OCI-LY7 (cell line): ENCODE measurements at regions not wholly inside any gene's neighbourhood (a gene's known extent, or its start where the extent isn't known, plus 50 kb on each side); places are given as distances from the start of the nearest gene placed in this dataset.

Experiments used
- BruUV-seq: library from RNA; stranded (reverse); fragments of 400-500 nt; replicated peaks from 2 replicates; lab custom pipeline; 2021; lab: Mats Ljungman, UMichigan
- CTCF ChIA-PET: fragments of 300-600 bp; sonication (Branson Sonifier 250); formaldehyde crosslinking; loops from one replicate; lab custom pipeline; 2022; ENCODE audit warnings: antibody characterized with exemption; ENCODE audit not compliant: unreplicated experiment; lab: Charles Lee
- POLR2A ChIA-PET: fragments of 300-600 bp; sonication (Branson Sonifier 250); formaldehyde crosslinking; loops from one replicate; lab custom pipeline; 2022; ENCODE audit warnings: antibody characterized with exemption; lab: Charles Lee
- DNase-seq: peaks from one replicate; pipeline ENCODE4 v3.0.0-alpha.2; 2015; ENCODE audit warnings: low spot score
- H2AFZ ChIP-seq: fragments of 200-600 bp; sonication (generic), shearing (Covaris generic); 2 replicates; pipeline ENCODE4 v1.6.1; 2014; ENCODE audit warnings: mild to moderate bottlenecking, antibody characterized with exemption, low read length, moderate library complexity
- H3K27ac ChIP-seq: fragments of 200-600 bp; sonication (generic); 2 replicates; pipeline ENCODE4 v1.5.1; 2014; ENCODE audit warnings: mixed run types, low read depth, mild to moderate bottlenecking, moderate library complexity, low read length, inconsistent platforms; ENCODE audit not compliant: poor library complexity, severe bottlenecking
- H3K36me3 ChIP-seq: fragments of 200-600 bp; sonication (generic); 2 replicates; pipeline ENCODE4 v1.6.1; 2014; ENCODE audit warnings: mild to moderate bottlenecking, antibody characterized with exemption, low read length, moderate library complexity, mixed read lengths; ENCODE audit not compliant: insufficient read depth
- H3K4me1 ChIP-seq: fragments of 200-600 bp; sonication (generic); 2 replicates; pipeline ENCODE4 v1.5.1; 2014; ENCODE audit warnings: mild to moderate bottlenecking, low read length; ENCODE audit not compliant: insufficient read depth, poor library complexity, severe bottlenecking
- H3K4me2 ChIP-seq: fragments of 200-600 bp; sonication (generic); 2 replicates; pipeline ENCODE4 v1.6.1; 2014; ENCODE audit warnings: mild to moderate bottlenecking, low read length
- H3K4me3 ChIP-seq: fragments of 200-600 bp; sonication (generic); 2 replicates; pipeline ENCODE4 v1.5.1; 2014; ENCODE audit warnings: mild to moderate bottlenecking, low read depth, low read length; ENCODE audit not compliant: poor library complexity, severe bottlenecking
- H3K79me2 ChIP-seq: fragments of 200-600 bp; sonication (generic); 2 replicates; pipeline ENCODE4 v1.6.1; 2016; ENCODE audit warnings: low read depth, mild to moderate bottlenecking, low read length, moderate library complexity, mixed read lengths; ENCODE audit not compliant: insufficient read depth
- H3K9me2 ChIP-seq: fragments of 200-600 bp; sonication (generic); 2 replicates; pipeline ENCODE4 v1.6.1; 2016; ENCODE audit warnings: mild to moderate bottlenecking, low read length, mixed read lengths; ENCODE audit not compliant: insufficient read depth
- H3K9me3 ChIP-seq: fragments of 200-600 bp; sonication (generic); 2 replicates; pipeline ENCODE4 v1.6.1; 2014; ENCODE audit warnings: mild to moderate bottlenecking, mixed run types, low read length, mixed read lengths
- H4K20me1 ChIP-seq: fragments of 200-600 bp; sonication (generic); 2 replicates; pipeline ENCODE4 v1.6.1; 2014; ENCODE audit warnings: mild to moderate bottlenecking, antibody characterized with exemption, low read length, moderate library complexity, mixed read lengths; ENCODE audit not compliant: insufficient read depth
- CTCF ChIP-seq: fragments of 200-600 bp; sonication (generic); conservative IDR thresholded peaks from 2 replicates; pipeline ENCODE4 v1.5.1; 2014; ENCODE audit warnings: mild to moderate bottlenecking, antibody characterized with exemption, low read length, moderate library complexity, mixed read lengths
- EZH2phosphoT487 ChIP-seq: fragments of 200-600 bp; sonication (generic); IDR thresholded peaks from 2 replicates; pipeline ENCODE4 v1.6.1; 2018; ENCODE audit warnings: low read depth, borderline replicate concordance, mild to moderate bottlenecking, mixed run types, antibody characterized with exemption, low read length, moderate library complexity, mixed read lengths
- intact Hi-C: fragments of 100-400 bp; cut with micrococcal nuclease; formaldehyde crosslinking; loops from one replicate; pipeline ENCODE4 v1.10.0; 2022; ENCODE audit not compliant: unreplicated experiment

DNA sequence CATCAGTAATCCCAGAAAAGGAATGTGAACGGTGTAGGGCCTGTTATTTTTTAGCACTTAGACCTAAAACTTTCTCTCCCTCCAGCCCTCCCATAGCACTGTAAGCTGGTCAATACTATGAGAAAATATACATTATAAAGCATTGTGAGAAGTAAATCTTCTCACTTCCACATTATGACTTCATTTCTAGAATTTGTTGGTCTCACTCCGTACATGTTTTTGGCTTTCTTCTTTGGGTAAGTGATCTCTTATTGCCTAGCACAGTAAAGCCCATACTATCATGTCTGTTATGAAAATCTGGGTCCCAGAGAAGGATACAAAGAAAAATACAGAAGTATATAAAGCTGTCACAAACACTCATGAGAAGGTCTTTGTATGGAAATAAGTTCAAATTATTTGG lies 1851.1 kb upstream of the IGFBP7 start:
- TF ChIP-seq CTCF (no peak), EZH2phosphoT487 (no peak)
- Histone ChIP-seq H3K4me1 (no peaks in the 10 kb centered on the region), H3K9me2 (no peaks in the 10 kb centered on the region; the same call in 1 of the 2 replicates), H3K27ac (no peak overlapping the region), H3K9me3 (no peaks in the 10 kb centered on the region), H2AFZ (no peak overlapping the region), H3K79me2 (no peaks in the 10 kb centered on the region), H3K4me2 (no peak overlapping the region), H3K36me3 (no peaks in the 10 kb centered on the region), H3K4me3 (no peak overlapping the region), H4K20me1 (no peaks in the 10 kb centered on the region)
- no peak for DNase-seq
- intact Hi-C loops = no loop called here
- ChIA-PET POLR2A (no interaction called here), CTCF (no interaction called here)
- no TSS peak for BruUV-seq

GRCh38 chr4:58961925-58962324 lies 1851.7 kb upstream of the IGFBP7 start:
- Histone ChIP-seq H3K27ac (no peak overlapping the region), H3K4me3 (no peak overlapping the region), H3K36me3 (no peaks in the 10 kb centered on the region), H3K4me2 (no peak overlapping the region), H3K9me3 (no peaks in the 10 kb centered on the region), H4K20me1 (no peaks in the 10 kb centered on the region), H2AFZ (no peak overlapping the region), H3K4me1 (no peaks in the 10 kb centered on the region), H3K79me2 (no peaks in the 10 kb centered on the region), H3K9me2 (no peaks in the 10 kb centered on the region; the same call in 1 of the 2 replicates)
- CTCF ChIA-PET = no interaction called here
- DNase-seq = no peak
- BruUV-seq = no TSS peak
- intact Hi-C loops = no loop called here
- TF ChIP-seq CTCF (no peak), EZH2phosphoT487 (no peak)
- POLR2A ChIA-PET = interaction anchor here (0.6 kb wide), 1 partner anchor 22 kb away, joined by 3 read pairs; no protein-coding TSS in a partner anchor

DNA sequence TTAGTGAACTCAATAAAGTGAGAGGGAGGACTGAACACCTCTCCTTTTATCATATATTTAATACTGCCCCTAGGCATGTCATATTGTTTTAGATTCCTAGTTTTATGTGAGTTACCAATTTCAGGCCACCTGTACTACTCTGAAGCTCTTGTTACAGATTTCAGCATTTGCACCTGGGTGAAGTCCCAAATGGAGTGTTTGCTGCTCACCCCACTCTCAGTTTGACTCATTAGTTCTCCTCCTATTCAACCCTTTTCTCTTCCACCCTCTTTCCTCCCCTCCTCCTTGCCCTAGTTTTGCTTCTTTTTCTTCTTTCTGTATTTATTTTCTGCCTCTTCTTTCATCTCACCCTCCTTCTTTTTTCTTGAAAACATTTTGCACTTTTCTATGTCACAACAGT lies 1852.2 kb upstream of the IGFBP7 start:
- no TSS peak for BruUV-seq
- TF ChIP-seq CTCF = no peak
- H3K4me2 ChIP-seq = no peak overlapping the region

More for the DNA sequence above, 1852.2 kb upstream of the IGFBP7 start:
- H3K4me1 ChIP-seq = no peaks in the 10 kb centered on the region
- H3K27ac ChIP-seq = no peak overlapping the region
- H3K36me3 ChIP-seq = no peaks in the 10 kb centered on the region
- H3K9me3 ChIP-seq = no peaks in the 10 kb centered on the region
- H2AFZ ChIP-seq = no peak overlapping the region
- CTCF ChIA-PET = no interaction called here
- H3K4me3 ChIP-seq = no peak overlapping the region
- POLR2A ChIA-PET = no interaction called here
- no peaks in the 10 kb centered on the region for H3K79me2 ChIP-seq
- no peaks in the 10 kb centered on the region for H4K20me1 ChIP-seq
- DNase-seq = no peak
- no peaks in the 10 kb centered on the region for H3K9me2 ChIP-seq
- intact Hi-C loops = no loop called here
